AG04450 (cell line): ENCODE measurements at regions not wholly inside any gene's neighbourhood (a gene's known extent, or its start where the extent isn't known, plus 50 kb on each side); places are given as distances from the start of the nearest gene placed in this dataset.

ENCODE experiments used
- CTCF ChIA-PET: fragments of 300-600, 350-600 bp; formaldehyde crosslinking; extraction: SDS; loops from one replicate; lab custom pipeline; 2022; ENCODE audit warnings: antibody characterized with exemption, inconsistent platforms; lab: Charles Lee
- POLR2A ChIA-PET: fragments of 350-600 bp; formaldehyde crosslinking; extraction: SDS; loops from one replicate; lab custom pipeline; 2021; ENCODE audit warnings: antibody characterized with exemption, inconsistent platforms; lab: Yijun Ruan, JAX
- DNase-seq: peaks from one replicate; pipeline ENCODE4 v3.0.0-alpha.2; 2011; ENCODE audit warnings: low read depth, low spot score
- H3K27ac ChIP-seq: one replicate; pipeline ENCODE4 v1.5.1; 2012; ENCODE audit warnings: low read depth, low read length, control low read depth
- H3K27me3 ChIP-seq: one replicate; pipeline ENCODE4 v1.6.0; 2012; ENCODE audit warnings: low read length; ENCODE audit not compliant: control insufficient read depth, insufficient read depth
- H3K4me3 ChIP-seq: 2 replicates; pipeline ENCODE4 v1.5.1; 2011; ENCODE audit warnings: mild to moderate bottlenecking, low read depth, low read length, control low read depth
- H3K9me3 ChIP-seq: 2 replicates; pipeline ENCODE4 v1.5.1; 2012; ENCODE audit warnings: low read length; ENCODE audit not compliant: control insufficient read depth, insufficient read depth
- TF ChIP-seq, protein P1 (sequence below): IDR thresholded peaks from 2 replicates; pipeline ENCODE4 v1.5.1; 2011; ENCODE audit warnings: low read depth, low read length, control low read depth, inconsistent platforms

DNA sequence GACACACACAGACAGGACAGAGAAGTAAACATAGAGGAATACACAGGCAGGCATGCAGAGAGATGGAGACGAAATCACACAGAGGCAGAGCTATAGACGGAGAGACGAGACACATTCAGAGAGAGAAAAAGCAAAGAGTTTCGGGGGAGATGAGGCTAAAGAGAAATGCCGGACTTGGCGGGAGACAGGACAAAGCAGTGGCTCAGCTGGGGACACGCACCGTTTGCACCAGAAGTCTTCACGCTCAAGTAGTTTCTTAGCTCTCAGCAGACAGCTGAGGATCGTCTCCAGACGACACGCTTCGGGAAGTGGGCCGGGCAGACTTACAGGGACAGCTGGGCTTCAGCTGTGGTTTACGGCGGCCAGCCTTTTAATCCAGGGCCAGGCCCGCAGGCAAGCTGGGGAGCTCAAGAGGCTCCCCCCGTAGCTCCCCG, 56.2 kb upstream of the DLG1 start:
- Histone ChIP-seq H3K27ac (peak overlapping the region; percentile 21), H3K9me3 (no peaks in the 10 kb centered on the region), H3K27me3 (peaks cover 2% of the 10 kb centered on the region), H3K4me3 (peak overlapping the region; percentile 38)
- ChIA-PET CTCF (interaction anchor here (1.2 kb wide), 1 partner anchor 10 kb away, joined by 4 read pairs; no protein-coding TSS in a partner anchor), POLR2A (interaction anchor here (0.8 to 1.9 kb wide), 4 partner anchors 11 to 79 kb away, joined by 3 to 14 read pairs (median 4); no protein-coding TSS in a partner anchor)
- TF ChIP-seq, protein P1, sequence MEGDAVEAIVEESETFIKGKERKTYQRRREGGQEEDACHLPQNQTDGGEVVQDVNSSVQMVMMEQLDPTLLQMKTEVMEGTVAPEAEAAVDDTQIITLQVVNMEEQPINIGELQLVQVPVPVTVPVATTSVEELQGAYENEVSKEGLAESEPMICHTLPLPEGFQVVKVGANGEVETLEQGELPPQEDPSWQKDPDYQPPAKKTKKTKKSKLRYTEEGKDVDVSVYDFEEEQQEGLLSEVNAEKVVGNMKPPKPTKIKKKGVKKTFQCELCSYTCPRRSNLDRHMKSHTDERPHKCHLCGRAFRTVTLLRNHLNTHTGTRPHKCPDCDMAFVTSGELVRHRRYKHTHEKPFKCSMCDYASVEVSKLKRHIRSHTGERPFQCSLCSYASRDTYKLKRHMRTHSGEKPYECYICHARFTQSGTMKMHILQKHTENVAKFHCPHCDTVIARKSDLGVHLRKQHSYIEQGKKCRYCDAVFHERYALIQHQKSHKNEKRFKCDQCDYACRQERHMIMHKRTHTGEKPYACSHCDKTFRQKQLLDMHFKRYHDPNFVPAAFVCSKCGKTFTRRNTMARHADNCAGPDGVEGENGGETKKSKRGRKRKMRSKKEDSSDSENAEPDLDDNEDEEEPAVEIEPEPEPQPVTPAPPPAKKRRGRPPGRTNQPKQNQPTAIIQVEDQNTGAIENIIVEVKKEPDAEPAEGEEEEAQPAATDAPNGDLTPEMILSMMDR = no peak
- DNase-seq = peak; percentile 49

DNA sequence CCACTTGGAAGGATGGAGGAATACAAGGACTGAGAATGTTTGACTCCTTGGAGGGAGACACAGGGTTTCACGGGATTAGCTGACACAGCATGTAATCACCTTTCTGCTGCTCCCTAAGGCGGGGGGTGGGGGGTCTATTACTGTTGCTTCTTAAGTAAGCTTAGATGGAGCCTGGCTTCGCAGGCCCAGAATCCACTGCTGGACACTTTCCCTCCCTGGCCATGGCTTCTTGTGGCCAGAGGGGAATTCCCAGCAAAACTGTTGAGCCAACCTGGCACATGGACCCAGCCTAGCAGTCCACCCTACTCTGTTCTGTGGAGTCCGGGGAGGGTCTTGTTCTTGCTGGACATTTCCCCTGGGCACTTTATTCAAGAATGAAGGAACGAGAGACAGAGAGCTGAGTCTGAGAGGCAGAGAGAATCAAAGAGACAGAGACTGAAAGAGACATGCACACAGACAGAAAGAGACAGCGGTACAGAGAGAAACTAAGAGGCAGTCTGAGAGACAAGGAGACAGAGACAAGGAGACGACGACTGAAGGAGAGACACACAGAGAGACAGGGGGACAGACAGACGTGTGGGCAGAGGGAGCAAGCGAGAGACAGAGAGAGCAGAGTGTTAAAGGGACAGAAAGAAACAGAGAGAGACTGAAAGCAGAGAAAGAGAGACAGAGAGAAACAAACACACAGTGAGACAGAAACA, 55.6 kb upstream of the DLG1 start:
- Histone ChIP-seq H3K27ac (peak overlapping the region; percentile 21), H3K4me3 (peak overlapping the region; percentile 38), H3K27me3 (peaks cover 3% of the 10 kb centered on the region), H3K9me3 (no peaks in the 10 kb centered on the region)
- CTCF ChIA-PET = interaction anchor here (1.2 kb wide), 1 partner anchor 11 kb away, joined by 4 read pairs; no protein-coding TSS in a partner anchor
- DNase-seq = no peak
- TF ChIP-seq, protein P1 = no peak
- POLR2A ChIA-PET = interaction anchor here (0.8 to 1.9 kb wide), 4 partner anchors 12 to 80 kb away, joined by 3 to 14 read pairs (median 4); no protein-coding TSS in a partner anchor

DNA sequence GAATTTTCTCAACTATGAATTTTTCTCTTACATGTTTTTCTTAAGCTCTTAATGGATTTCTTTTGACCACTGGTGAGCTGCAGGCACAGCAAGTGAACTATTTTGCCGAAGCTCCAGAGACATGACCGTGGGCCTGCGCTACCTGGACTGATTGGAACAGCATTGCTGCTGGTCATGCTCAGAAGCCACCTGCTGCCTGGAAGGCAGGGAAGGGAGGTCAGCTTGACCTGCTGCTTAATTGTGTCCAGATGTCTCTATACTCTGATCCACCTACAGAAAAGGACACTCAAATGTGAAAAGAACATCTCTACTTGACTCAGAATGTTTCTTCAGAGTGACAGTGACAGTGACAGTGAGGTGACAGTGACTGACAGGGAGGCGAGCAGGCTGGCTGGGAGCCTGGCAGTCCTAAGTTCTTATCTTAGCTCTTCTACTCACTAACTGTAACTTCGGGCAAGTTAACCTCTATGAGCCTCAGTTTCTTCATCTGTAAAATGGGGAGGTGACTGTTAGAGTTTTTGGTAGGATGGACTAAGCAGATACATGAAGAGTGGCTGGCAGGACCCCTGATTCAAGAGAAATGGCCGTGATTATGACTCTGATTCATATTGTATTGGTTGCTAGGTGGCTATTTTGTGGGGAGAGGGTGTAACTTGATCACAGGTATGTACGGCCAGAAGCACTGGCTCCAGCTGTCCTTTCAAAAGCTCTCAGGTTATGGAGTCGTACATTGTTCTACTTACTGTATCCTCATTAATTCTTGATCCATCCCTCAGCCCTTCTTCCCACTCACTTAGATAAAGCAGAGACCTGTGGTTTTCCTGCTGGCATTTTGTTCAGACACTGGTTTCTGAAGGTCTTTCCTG, 54.8 kb upstream of the DLG1 start:
- H3K27ac ChIP-seq = no peak overlapping the region
- TF ChIP-seq, protein P1 = no peak
- no peak for DNase-seq
- no peak overlapping the region for H3K4me3 ChIP-seq
- peaks cover 3% of the 10 kb centered on the region for H3K27me3 ChIP-seq
- ChIA-PET POLR2A (interaction anchor here (1.9 kb wide), 1 partner anchor 12 kb away, joined by 14 read pairs; no protein-coding TSS in a partner anchor), CTCF (interaction anchor here (0.6 kb wide), 1 partner anchor 96 kb away, joined by 3 read pairs; no protein-coding TSS in a partner anchor)
- no peaks in the 10 kb centered on the region for H3K9me3 ChIP-seq

DNA sequence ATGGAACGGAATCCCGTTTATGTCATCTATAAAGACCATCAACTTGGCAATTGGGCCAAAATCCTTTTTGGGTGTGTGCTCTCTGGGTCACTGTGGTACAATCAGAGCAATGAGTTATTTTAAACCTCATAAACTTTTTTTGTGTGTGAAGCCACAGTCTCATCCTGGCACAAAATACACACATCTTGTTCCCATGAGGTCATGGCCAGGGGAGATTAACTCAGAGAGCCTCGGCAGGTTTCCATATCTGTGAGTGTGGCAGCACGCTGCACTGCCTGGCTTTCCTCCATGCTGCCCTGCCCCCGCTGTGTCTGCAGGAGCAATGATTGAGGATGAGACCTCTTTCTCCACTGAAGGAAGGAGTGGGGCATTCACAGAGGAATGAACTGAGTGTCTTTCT, 54.0 kb upstream of the DLG1 start:
- CTCF ChIA-PET = no interaction called here
- POLR2A ChIA-PET = no interaction called here
- no peak for DNase-seq
- TF ChIP-seq, protein P1 = no peak
- H3K9me3 ChIP-seq = no peaks in the 10 kb centered on the region
- H3K27me3 ChIP-seq = peaks cover 3% of the 10 kb centered on the region
- H3K4me3 ChIP-seq = no peak overlapping the region
- H3K27ac ChIP-seq = no peak overlapping the region
